H54 (cell line): ENCODE measurements at regions not wholly inside any gene's neighbourhood (a gene's known extent, or its start where the extent isn't known, plus 50 kb on each side); places are given as distances from the start of the nearest gene placed in this dataset.

Experiments used
- DNase-seq: peaks from one replicate; pipeline ENCODE4 v3.0.0; 2011; ENCODE audit warnings: low spot score, mixed read lengths; ENCODE audit not compliant: insufficient read length
- FAIRE-seq: peaks from 3 replicates; lab custom pipeline; 2011; peaks lifted over from hg19 to GRCh38; lab: Jason Lieb, UNC
- POLR2A ChIP-seq: IDR thresholded peaks from 2 replicates; pipeline ENCODE4 v1.6.1; 2011; ENCODE audit warnings: low read depth, mild to moderate bottlenecking, low read length

GRCh38 chr5:125396462-125396861, 650.0 kb upstream of the ZNF608 start:
- FAIRE-seq: no peak
- DNase-seq: no peak
- no peak for TF ChIP-seq POLR2A

GRCh38 chr5:125398466-125398865, 652.0 kb upstream of the ZNF608 start:
- DNase-seq (no peak), FAIRE-seq (no peak)
- no peak for TF ChIP-seq POLR2A

GRCh38 chr5:125399885-125400284, 653.4 kb upstream of the ZNF608 start:
- DNase-seq (no peak), FAIRE-seq (no peak)
- TF ChIP-seq POLR2A: no peak

DNA sequence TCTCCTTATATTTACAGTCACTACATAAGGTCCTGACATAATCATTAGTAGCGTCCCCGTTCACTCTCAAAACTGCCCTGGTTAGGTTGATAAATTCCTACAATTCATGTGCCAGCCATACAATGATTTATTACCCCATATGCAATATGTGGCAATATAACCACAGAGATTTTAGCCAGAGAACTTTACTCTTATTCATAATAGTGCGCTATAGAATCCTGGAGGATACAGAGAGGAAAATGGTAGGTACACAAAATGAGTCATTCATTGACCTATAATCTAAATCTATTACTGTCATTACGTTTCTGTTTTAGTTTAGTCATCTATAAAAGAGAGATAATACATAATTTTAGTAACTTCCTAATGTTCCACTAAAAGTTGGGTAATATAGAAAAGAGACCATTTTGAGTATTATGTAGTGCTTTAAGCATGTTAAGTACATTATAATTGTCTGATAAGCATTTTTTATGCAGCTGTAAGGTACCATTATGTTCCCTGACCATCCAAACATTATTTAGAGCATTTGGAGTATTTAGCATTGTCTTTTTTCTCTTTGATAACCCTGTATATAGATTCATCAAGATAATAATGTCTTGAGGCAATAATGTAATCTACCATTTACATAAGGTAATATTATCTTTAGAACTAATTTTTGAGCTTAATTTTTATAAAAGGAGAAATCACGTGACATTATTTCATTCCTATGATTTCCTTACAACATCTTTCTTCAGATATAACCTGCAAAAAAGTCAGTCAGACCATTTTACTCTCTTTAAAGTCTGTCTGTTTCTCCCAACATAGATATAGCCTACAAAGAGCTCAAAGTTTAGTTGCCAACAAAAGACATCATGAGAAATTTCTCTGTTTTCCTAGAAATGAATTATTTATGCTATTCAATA, 655.5 kb upstream of the ZNF608 start:
- no peak for FAIRE-seq
- TF ChIP-seq POLR2A: no peak

DNA sequence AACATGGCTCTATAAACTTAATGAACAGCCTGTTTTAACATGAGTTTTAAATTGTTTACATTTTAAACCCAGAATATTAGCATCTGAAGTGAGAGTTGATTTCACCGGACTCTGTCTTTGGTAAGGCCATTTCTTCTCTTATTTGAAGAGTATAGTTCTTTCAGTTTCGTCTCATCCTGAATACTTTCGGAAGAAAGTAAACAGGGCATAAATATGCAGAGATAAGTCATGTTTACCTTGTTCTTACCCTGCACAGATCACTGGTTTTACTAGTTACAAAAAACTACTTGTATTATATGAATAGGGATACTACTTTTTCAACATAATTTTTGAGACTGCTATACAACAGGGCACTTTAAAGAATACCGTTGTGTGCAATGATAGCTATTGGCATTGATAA, 656.3 kb upstream of the ZNF608 start:
- TF ChIP-seq POLR2A: no peak
- FAIRE-seq: no peak
- no peak for DNase-seq

More for the DNA sequence above, 655.5 kb upstream of the ZNF608 start:
- no peak for DNase-seq

DNA sequence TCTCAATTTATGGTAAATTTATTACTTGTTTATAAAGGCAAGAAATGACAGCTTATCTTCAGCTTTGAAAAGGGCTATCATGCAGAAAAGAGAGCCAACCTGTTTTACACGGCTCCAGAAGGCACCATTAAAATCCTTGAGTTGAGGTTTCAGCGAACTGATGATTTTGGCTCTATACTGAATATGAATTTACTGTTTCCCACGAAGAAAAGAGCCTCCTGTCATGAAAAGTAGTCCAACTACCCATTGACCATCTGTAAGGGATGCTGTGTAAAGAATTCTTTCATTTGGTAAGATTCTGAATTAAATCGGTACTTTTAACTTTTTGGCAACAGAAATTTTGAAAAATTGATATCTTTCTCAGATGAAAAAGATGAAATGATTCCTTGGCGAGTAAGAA, 657.6 kb upstream of the ZNF608 start:
- DNase-seq: no peak
- no peak for TF ChIP-seq POLR2A
- no peak for FAIRE-seq

- no peak for TF ChIP-seq POLR2A
- FAIRE-seq (peak; percentile 89), DNase-seq (peak; percentile 35)
Measured at GRCh38 chr5:125408448-125409233, 662.2 kb upstream of the ZNF608 start.

GRCh38 chr5:125409234-125409860, 662.9 kb upstream of the ZNF608 start:
- FAIRE-seq (no peak), DNase-seq (no peak)

DNA sequence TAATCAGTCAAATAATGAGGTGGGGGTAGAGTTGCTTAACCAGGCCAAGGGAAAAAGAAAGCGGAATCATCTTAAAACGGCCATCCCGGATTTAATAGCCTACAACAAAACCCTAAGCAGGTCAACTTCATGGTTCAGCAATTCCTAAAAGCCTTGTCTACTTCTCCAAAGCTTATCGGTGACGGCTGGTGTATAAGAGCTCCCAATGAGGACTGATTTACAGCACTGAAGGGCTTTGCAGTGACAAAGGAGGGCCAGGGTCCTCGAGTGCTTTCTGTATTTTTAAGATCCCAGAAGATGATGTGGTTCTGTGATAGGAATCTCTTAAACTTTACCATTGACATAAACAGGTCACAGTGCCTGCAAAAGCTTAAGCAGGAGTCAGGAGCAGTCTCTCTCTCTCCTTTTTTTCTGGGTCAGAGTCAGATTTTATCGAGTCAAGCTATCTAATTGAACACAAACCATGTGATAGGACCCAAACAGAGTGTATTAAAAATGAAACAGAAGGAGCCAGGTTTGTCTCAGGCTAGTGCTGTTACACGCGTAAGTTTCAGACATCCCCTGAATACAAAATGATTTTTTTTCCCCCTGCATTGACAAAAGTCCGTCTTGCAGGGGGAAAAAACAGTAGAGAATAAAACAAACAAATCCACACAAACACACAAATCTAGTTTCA, 663.6 kb upstream of the ZNF608 start:
- TF ChIP-seq POLR2A: no peak
- no peak for FAIRE-seq
- DNase-seq: no peak

More at GRCh38 chr5:125409234-125409860, 662.9 kb upstream of the ZNF608 start:
- no peak for TF ChIP-seq POLR2A

- no peak for FAIRE-seq
- TF ChIP-seq POLR2A: no peak
- no peak for DNase-seq
Measured at GRCh38 chr5:125410537-125411070, 664.2 kb upstream of the ZNF608 start.

- DNase-seq (no peak), FAIRE-seq (no peak)
- no peak for TF ChIP-seq POLR2A
Measured at GRCh38 chr5:125411071-125411743, 664.8 kb upstream of the ZNF608 start.

DNA sequence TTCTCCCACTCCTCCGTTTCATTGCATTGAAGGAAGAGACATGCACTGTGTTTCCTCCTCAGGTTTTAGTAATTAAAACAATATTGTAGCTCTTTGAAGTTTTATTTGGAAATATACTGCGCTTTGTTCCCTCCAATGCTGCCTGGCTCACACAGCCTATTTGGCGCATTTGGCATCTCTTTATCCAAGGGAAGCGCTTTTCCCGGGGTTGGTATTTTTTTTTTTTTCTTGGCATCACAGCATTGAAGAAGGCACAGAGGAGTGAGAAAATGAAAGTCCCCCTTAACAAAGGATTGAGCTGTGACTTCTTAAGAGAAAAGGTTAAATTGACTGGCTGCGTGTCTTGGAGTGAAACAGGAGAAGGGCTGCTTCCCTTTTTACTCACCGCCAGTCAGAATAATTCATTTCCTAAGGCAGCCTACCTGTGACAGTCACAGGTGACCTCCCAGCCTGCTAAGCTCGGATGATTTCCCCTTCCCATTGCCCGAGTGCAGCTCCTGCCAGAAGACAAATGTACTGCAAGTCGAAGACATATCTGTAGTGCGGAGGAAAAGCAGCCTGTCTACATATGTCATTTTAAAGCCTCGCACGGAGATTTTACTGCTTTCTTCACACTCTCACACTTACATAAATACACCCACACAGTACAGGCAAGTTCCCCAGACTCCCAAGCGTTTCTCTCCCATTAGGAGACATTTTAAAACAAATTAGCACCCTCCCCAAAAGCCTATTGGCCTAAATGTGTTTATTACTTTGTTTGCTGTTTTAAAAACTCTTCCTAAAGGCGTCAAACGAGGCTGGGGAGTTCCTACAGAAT, 665.5 kb upstream of the ZNF608 start:
- TF ChIP-seq POLR2A: no peak
- FAIRE-seq (no peak), DNase-seq (no peak)
